GM19240 (cell line): ENCODE measurements at regions not wholly inside any gene's neighbourhood (a gene's known extent, or its start where the extent isn't known, plus 50 kb on each side); places are given as distances from the start of the nearest gene placed in this dataset.
"Not testable (repeated sequence)": the region's sequence is repeated elsewhere in the genome, so short reads cannot be mapped to it uniquely, and the experiment has no call there.

Source experiments
- DNase-seq: peaks from one replicate; pipeline ENCODE4 v3.0.0; 2011; ENCODE audit warnings: low spot score; ENCODE audit not compliant: insufficient read length

GRCh38 chr10:46796351-46796750 lies 114.9 kb upstream of the PTPN20 start:
- not testable (repeated sequence) for DNase-seq

- not testable (repeated sequence) for DNase-seq
Measured at GRCh38 chr10:46802010-46802409, 109.2 kb upstream of the PTPN20 start.

GRCh38 chr10:46803082-46803481 lies 108.1 kb upstream of the PTPN20 start:
- DNase-seq: not testable (repeated sequence)

GRCh38 chr10:46810222-46810621 lies 101.0 kb upstream of the PTPN20 start:
- DNase-seq: not testable (repeated sequence)

- not testable (repeated sequence) for DNase-seq
Measured at GRCh38 chr10:46816126-46816525, 95.1 kb upstream of the PTPN20 start.

- DNase-seq: not testable (repeated sequence)
Measured at GRCh38 chr10:46840393-46841050, 70.7 kb upstream of the PTPN20 start.

- not testable (repeated sequence) for DNase-seq
Measured at GRCh38 chr10:46841051-46841593, 70.1 kb upstream of the PTPN20 start.

GRCh38 chr10:46845194-46845593 lies 66.0 kb upstream of the PTPN20 start:
- DNase-seq: not testable (repeated sequence)

- not testable (repeated sequence) for DNase-seq
Measured at GRCh38 chr10:46845640-46846039, 65.6 kb upstream of the PTPN20 start.

GRCh38 chr10:46860753-46861152 lies 50.5 kb upstream of the PTPN20 start:
- DNase-seq: not testable (repeated sequence)
